ENCODE measurements at regions not wholly inside any gene's neighbourhood (a gene's known extent, or its start where the extent isn't known, plus 50 kb on each side); places are given as distances from the start of the nearest gene placed in this dataset.

- Histone ChIP-seq H3K9me2 (ENCODE audit: insufficient read depth, low read length) (no peaks in the 10 kb centered on the region), H3K36me3 (ENCODE audit: insufficient read depth, low read length) (no peaks in the 10 kb centered on the region), H3F3A (ENCODE audit: insufficient read depth, low read length, poor library complexity, severe bottlenecking) (no peaks in the 10 kb centered on the region), H3K9ac (ENCODE audit: low read length) (no peak overlapping the region), H3K4me3 (ENCODE audit: low read length) (no peak overlapping the region), H4K20me1 (ENCODE audit: insufficient read depth) (no peaks in the 10 kb centered on the region), H3K27me3 (ENCODE audit: insufficient read depth, low read depth, low read length) (no peaks in the 10 kb centered on the region), H3K27ac (ENCODE audit: low read length) (no peak overlapping the region), H3K79me2 (replicated peaks; ENCODE audit: insufficient read depth, low read length) (no peaks in the 10 kb centered on the region), H3K9me3 (ENCODE audit: low read length) (no peaks in the 10 kb centered on the region), H3K4me2 (ENCODE audit: low read length) (no peak overlapping the region), H2AFZ (ENCODE audit: low read depth, low read length) (no peak overlapping the region)
- TF ChIP-seq MXI1 (conservative IDR thresholded peaks at IDR 0.05; ENCODE audit: poor library complexity, severe bottlenecking) = no peak
- TF ChIP-seq, protein P1, sequence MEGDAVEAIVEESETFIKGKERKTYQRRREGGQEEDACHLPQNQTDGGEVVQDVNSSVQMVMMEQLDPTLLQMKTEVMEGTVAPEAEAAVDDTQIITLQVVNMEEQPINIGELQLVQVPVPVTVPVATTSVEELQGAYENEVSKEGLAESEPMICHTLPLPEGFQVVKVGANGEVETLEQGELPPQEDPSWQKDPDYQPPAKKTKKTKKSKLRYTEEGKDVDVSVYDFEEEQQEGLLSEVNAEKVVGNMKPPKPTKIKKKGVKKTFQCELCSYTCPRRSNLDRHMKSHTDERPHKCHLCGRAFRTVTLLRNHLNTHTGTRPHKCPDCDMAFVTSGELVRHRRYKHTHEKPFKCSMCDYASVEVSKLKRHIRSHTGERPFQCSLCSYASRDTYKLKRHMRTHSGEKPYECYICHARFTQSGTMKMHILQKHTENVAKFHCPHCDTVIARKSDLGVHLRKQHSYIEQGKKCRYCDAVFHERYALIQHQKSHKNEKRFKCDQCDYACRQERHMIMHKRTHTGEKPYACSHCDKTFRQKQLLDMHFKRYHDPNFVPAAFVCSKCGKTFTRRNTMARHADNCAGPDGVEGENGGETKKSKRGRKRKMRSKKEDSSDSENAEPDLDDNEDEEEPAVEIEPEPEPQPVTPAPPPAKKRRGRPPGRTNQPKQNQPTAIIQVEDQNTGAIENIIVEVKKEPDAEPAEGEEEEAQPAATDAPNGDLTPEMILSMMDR (IDR thresholded peaks at IDR 0.05; ENCODE audit: poor library complexity, severe bottlenecking) = no peak
- no peak for TF ChIP-seq SMC3 (conservative IDR thresholded peaks at IDR 0.05; ENCODE audit: poor library complexity)
- TF ChIP-seq EZH2 (IDR thresholded peaks at IDR 0.05; ENCODE audit: borderline replicate concordance, insufficient read depth, low read length, poor library complexity, severe bottlenecking) = no peak
- no peak for TF ChIP-seq REST (IDR thresholded peaks at IDR 0.05; ENCODE audit: borderline replicate concordance)
- no peak for TF ChIP-seq EP300 (conservative IDR thresholded peaks at IDR 0.05; ENCODE audit: poor library complexity, severe bottlenecking)
- TF ChIP-seq TAF1 (IDR thresholded peaks at IDR 0.05; ENCODE audit: low read depth) = no peak
- TF ChIP-seq RAD21 (conservative IDR thresholded peaks at IDR 0.05) = no peak
- no peak for TF ChIP-seq POLR2AphosphoS5 (IDR thresholded peaks at IDR 0.05)
Observed at GRCh38 chr15:57832183-57832582, 125.7 kb downstream of the POLR2M start.

DNA sequence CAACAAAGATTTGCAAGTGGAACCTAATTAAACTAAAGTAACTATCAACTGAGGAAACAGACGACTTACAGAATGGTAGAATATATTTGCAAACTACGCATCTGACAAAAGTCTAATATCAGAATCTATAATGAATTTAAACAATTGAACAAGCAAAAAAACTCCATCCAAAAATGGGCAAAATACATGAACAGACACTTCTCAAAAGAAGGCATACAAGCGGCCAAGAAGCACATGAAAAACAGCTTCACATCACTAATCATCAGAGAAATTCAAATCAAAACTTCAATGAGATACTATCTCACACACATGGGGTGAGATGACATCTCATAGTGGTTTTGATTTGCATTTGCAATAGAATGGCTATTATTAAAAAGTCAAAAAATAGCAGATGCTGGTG, 128.6 kb downstream of the POLR2M start:
- Histone ChIP-seq H2AFZ (ENCODE audit: low read depth, low read length) (no peak overlapping the region), H3K36me3 (ENCODE audit: insufficient read depth, low read length) (no peaks in the 10 kb centered on the region), H3K9me3 (ENCODE audit: low read length) (no peaks in the 10 kb centered on the region), H3K9me2 (ENCODE audit: insufficient read depth, low read length) (no peaks in the 10 kb centered on the region), H3K9ac (ENCODE audit: low read length) (no peak overlapping the region), H3F3A (ENCODE audit: insufficient read depth, low read length, poor library complexity, severe bottlenecking) (no peaks in the 10 kb centered on the region), H3K27ac (ENCODE audit: low read length) (no peak overlapping the region), H3K79me2 (replicated peaks; ENCODE audit: insufficient read depth, low read length) (no peaks in the 10 kb centered on the region), H3K4me3 (ENCODE audit: low read length) (no peak overlapping the region), H3K27me3 (ENCODE audit: insufficient read depth, low read depth, low read length) (no peaks in the 10 kb centered on the region), H4K20me1 (ENCODE audit: insufficient read depth) (no peaks in the 10 kb centered on the region), H3K4me2 (ENCODE audit: low read length) (no peak overlapping the region)
- TF ChIP-seq EZH2 (IDR thresholded peaks at IDR 0.05; ENCODE audit: borderline replicate concordance, insufficient read depth, low read length, poor library complexity, severe bottlenecking) (no peak), EP300 (conservative IDR thresholded peaks at IDR 0.05; ENCODE audit: poor library complexity, severe bottlenecking) (no peak), RAD21 (conservative IDR thresholded peaks at IDR 0.05) (no peak), SMC3 (conservative IDR thresholded peaks at IDR 0.05; ENCODE audit: poor library complexity) (no peak), MXI1 (conservative IDR thresholded peaks at IDR 0.05; ENCODE audit: poor library complexity, severe bottlenecking) (no peak), POLR2AphosphoS5 (IDR thresholded peaks at IDR 0.05) (no peak), TAF1 (IDR thresholded peaks at IDR 0.05; ENCODE audit: low read depth) (no peak), REST (IDR thresholded peaks at IDR 0.05; ENCODE audit: borderline replicate concordance) (no peak)
- TF ChIP-seq, protein P1 (IDR thresholded peaks at IDR 0.05; ENCODE audit: poor library complexity, severe bottlenecking) = no peak
